Esophagus muscularis mucosa (tissue), 4 donors: ENCODE measurements at regions not wholly inside any gene's neighbourhood (a gene's known extent, or its start where the extent isn't known, plus 50 kb on each side); places are given as distances from the start of the nearest gene placed in this dataset.

ENCODE experiments used
- DNase-seq: peaks from one replicate; pipeline ENCODE4 v3.0.0-alpha.2; 2017; ENCODE audit errors: extremely low spot score
- H3K27ac ChIP-seq, 4 donors: fragments of 200-600 bp; sonication (generic); replicated peaks in 1 of 4; 1 replicate in 3 of 4; 2 replicates in 1 of 4; pipeline ENCODE4 v1.5.1; 2016 to 2019; ENCODE audit warnings: mild to moderate bottlenecking in 1 of 4
- H3K27me3 ChIP-seq, 4 donors: fragments of 200-600 bp; sonication (generic); one replicate each; pipeline versions ENCODE4 v1.5.1 to v1.6.0; 2016 to 2019
- H3K36me3 ChIP-seq, 4 donors: fragments of 200-600 bp; sonication (generic); one replicate each; pipeline ENCODE4 v1.5.1; 2016 to 2019
- H3K4me1 ChIP-seq, 4 donors: fragments of 200-600 bp; sonication (generic); one replicate each; pipeline ENCODE4 v1.5.1; 2016 to 2019
- H3K4me3 ChIP-seq, 4 donors: fragments of 200-600 bp; sonication (generic); 1 replicate in 2 of 4; 2 replicates in 2 of 4; pipeline ENCODE4 v1.5.1; 2016 to 2019; ENCODE audit warnings: mild to moderate bottlenecking in 4 of 4, moderate library complexity in 1 of 4
- H3K9me3 ChIP-seq, 4 donors: fragments of 200-600 bp; sonication (generic); 1 replicate in 3 of 4; 2 replicates in 1 of 4; pipeline ENCODE4 v1.5.1; 2016 to 2019
- CTCF ChIP-seq, 3 experiments: fragments of 200-600 bp in 2 of 3; fragments of 450-650 bp in 1 of 3; sonication (generic) in 2 of 3; IDR thresholded peaks; one replicate each; pipeline ENCODE4 v1.5.1; 2017 to 2019; ENCODE audit warnings: antibody characterized with exemption in 3 of 3, mild to moderate bottlenecking in 2 of 3, moderate library complexity in 1 of 3
- EP300 ChIP-seq: sonication (generic); formaldehyde crosslinking; IDR thresholded peaks from one replicate; pipeline ENCODE4 v1.6.1; 2017; ENCODE audit warnings: antibody characterized with exemption
- POLR2A ChIP-seq: fragments of 450-650 bp; IDR thresholded peaks from one replicate; pipeline ENCODE4 v1.6.1; 2017; ENCODE audit warnings: antibody characterized with exemption, moderate library complexity, mild to moderate bottlenecking, low read depth
- POLR2AphosphoS5 ChIP-seq, 2 donors: sonication (generic); formaldehyde crosslinking; IDR thresholded peaks; one replicate each; pipeline ENCODE4 v1.6.1; 2017; ENCODE audit warnings: antibody characterized with exemption in 2 of 2
- WGBS: methylation state at CpG from one replicate; pipeline ENCODE4 v1.1.5; 2018; 5-methylcytosine and 5-hydroxymethylcytosine counted together
- intact Hi-C: fragments of 100-400 bp; cut with DNase I; formaldehyde crosslinking; loops from one replicate; pipeline ENCODE4 v1.15.1; 2023

GRCh38 chr13:99693351-99693750 lies 192.1 kb downstream of the TM9SF2 start:
- Histone ChIP-seq H3K27ac (no peak overlapping the region), H3K4me3 (no peak overlapping the region), H3K36me3 (no peaks in the 10 kb centered on the region), H3K4me1 (no peaks in the 10 kb centered on the region), H3K27me3 (no peaks in the 10 kb centered on the region), H3K9me3 (no peaks in the 10 kb centered on the region)
- DNase-seq = no peak
- 50% methylated on average over 3 of the region's 3 CpGs for WGBS
- TF ChIP-seq POLR2AphosphoS5 (IDR thresholded peaks at IDR 0.05) (no peak), EP300 (no peak), POLR2A (no peak), CTCF (IDR thresholded peaks at IDR 0.05) (no peak)
- intact Hi-C loops = no loop called here

- WGBS = 89% methylated on average over 2 of the region's 2 CpGs
These were observed 191.6 kb downstream of the TM9SF2 start for GRCh38 chr13:99692854-99693253.

GRCh38 chr13:99691552-99691951 lies 190.3 kb downstream of the TM9SF2 start:
- Histone ChIP-seq H3K27ac (no peak overlapping the region), H3K4me3 (no peak overlapping the region), H3K27me3 (no peaks in the 10 kb centered on the region), H3K36me3 (no peaks in the 10 kb centered on the region), H3K4me1 (peaks cover 0 to 4% (median 2%) of the 10 kb centered on the region in 4 donors), H3K9me3 (no peaks in the 10 kb centered on the region)
- WGBS = 63% methylated on average over 7 of the region's 7 CpGs
- DNase-seq = no peak
- TF ChIP-seq POLR2AphosphoS5 (IDR thresholded peaks at IDR 0.05) (no peak), CTCF (IDR thresholded peaks at IDR 0.05) (no peak), POLR2A (no peak), EP300 (no peak)
- intact Hi-C loops = no loop called here

More at GRCh38 chr13:99692854-99693253, 191.6 kb downstream of the TM9SF2 start:
- Histone ChIP-seq H3K9me3 (no peaks in the 10 kb centered on the region), H3K27ac (no peak overlapping the region), H3K27me3 (no peaks in the 10 kb centered on the region), H3K36me3 (no peaks in the 10 kb centered on the region), H3K4me3 (no peak overlapping the region), H3K4me1 (no peaks in the 10 kb centered on the region)
- intact Hi-C loops = no loop called here
- DNase-seq = no peak
- no peak for TF ChIP-seq CTCF (IDR thresholded peaks at IDR 0.05)
- no peak for TF ChIP-seq EP300
- TF ChIP-seq POLR2AphosphoS5 (IDR thresholded peaks at IDR 0.05) = no peak
- TF ChIP-seq POLR2A = no peak

GRCh38 chr13:99690426-99691174 lies 189.3 kb downstream of the TM9SF2 start:
- Histone ChIP-seq H3K4me3 (no peak overlapping the region), H3K4me1 (peaks cover 7 to 13% (median 11%) of the 10 kb centered on the region in 4 donors), H3K36me3 (no peaks in the 10 kb centered on the region), H3K27me3 (no peaks in the 10 kb centered on the region), H3K27ac (no peak overlapping the region), H3K9me3 (no peaks in the 10 kb centered on the region)
- intact Hi-C loops = no loop called here
- no peak for TF ChIP-seq CTCF (IDR thresholded peaks at IDR 0.05)
- no peak for TF ChIP-seq POLR2A
- TF ChIP-seq POLR2AphosphoS5 (IDR thresholded peaks at IDR 0.05) = no peak
- no peak for TF ChIP-seq EP300
- no peak for DNase-seq
- WGBS = 79% methylated on average over 9 of the region's 9 CpGs

- H3K27me3 ChIP-seq = no peaks in the 10 kb centered on the region
- intact Hi-C loops = no loop called here
- peaks cover 7 to 13% (median 11%) of the 10 kb centered on the region in 4 donors for H3K4me1 ChIP-seq
- H3K27ac ChIP-seq = no peak overlapping the region
- 87% methylated on average over 6 of the region's 6 CpGs for WGBS
- no peaks in the 10 kb centered on the region for H3K36me3 ChIP-seq
- no peak for TF ChIP-seq EP300
- TF ChIP-seq POLR2AphosphoS5 (IDR thresholded peaks at IDR 0.05) = no peak
- no peak for TF ChIP-seq CTCF (IDR thresholded peaks at IDR 0.05)
- TF ChIP-seq POLR2A = no peak
- no peak for DNase-seq
- no peaks in the 10 kb centered on the region for H3K9me3 ChIP-seq
- H3K4me3 ChIP-seq = no peak overlapping the region
These were observed 188.7 kb downstream of the TM9SF2 start for GRCh38 chr13:99689955-99690354.
